ENCODE measurements at regions not wholly inside any gene's neighbourhood (a gene's known extent, or its start where the extent isn't known, plus 50 kb on each side); places are given as distances from the start of the nearest gene placed in this dataset.

DNA sequence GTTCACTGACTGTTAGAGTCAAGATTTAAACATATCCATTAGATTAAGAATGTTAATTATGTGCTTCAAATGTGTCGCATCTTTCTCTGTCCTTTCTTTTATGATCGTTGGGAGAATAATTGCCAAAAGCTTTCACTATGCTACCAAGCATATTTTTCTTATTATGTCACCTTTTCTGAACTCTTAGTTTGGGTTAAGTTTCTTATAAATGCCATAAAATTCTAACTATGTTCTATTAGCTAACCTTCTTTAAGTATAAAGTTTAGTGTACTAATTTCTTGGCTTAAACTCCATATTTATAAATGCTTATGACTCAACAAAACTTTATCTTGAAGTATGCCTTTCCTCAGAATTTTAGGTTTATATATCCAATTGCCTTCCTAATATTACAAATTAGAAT is 1759.4 kb downstream of the PCDH9 start:
- 16% methylated on average over 2 of the region's 2 CpGs for whole genome bisulfite sequencing (ENCODE audit: low lambda C conversion rate)
- H3K4me1 ChIP-seq (ENCODE audit: insufficient read depth, low read length): no peaks in the 10 kb centered on the region
- no peak overlapping the region for H3K27ac ChIP-seq (ENCODE audit: extremely low read length, insufficient read depth, low read length)
- no peak for DNase-seq (ENCODE audit: low spot score)
- no peak overlapping the region for H2AFZ ChIP-seq (ENCODE audit: low read length)
- no TSS peak for BruUV-seq (replicated peaks)
- ChIA-PET CTCF (ENCODE audit: low intra/inter-chr PET ratio, low total read pairs) (no interaction called here), POLR2A (no interaction called here)
- intact Hi-C loops (cut with micrococcal nuclease; ENCODE audit: unreplicated experiment): no loop called here
- no peaks in the 10 kb centered on the region for H3K9me3 ChIP-seq (ENCODE audit: low read length)
- H3K79me2 ChIP-seq (ENCODE audit: insufficient read depth, low read length): no peaks in the 10 kb centered on the region
- no peak for ATAC-seq
- no peaks in the 10 kb centered on the region for H3K36me3 ChIP-seq (replicated peaks in 1 of 2; ENCODE audit: control insufficient read depth in 1 of 2, insufficient read depth in 2 of 2, low read length in 2 of 2)
- H3K4me2 ChIP-seq (ENCODE audit: low read depth, low read length): no peak overlapping the region
- in situ Hi-C loops (cut with HindIII; ENCODE audit: extremely low pct_ligation_motif_present, low pct_unique_long_range_greater_than_20kb): no loop called here
- H4K20me1 ChIP-seq (ENCODE audit: insufficient read depth, low read length): no peaks in the 10 kb centered on the region
- H3K9ac ChIP-seq (ENCODE audit: insufficient read depth, low read depth, low read length): no peak overlapping the region
- FAIRE-seq: no peak
- no peak overlapping the region for H3K4me3 ChIP-seq (replicated peaks in 1 of 3; ENCODE audit: insufficient read depth in 1 of 3, low read depth in 2 of 3, low read length in 3 of 3)
- H3K27me3 ChIP-seq (ENCODE audit: control insufficient read depth in 1 of 2, insufficient read depth in 2 of 2, low read length in 2 of 2): no peaks in the 10 kb centered on the region
- no peak for TF ChIP-seq JUND (CRISPR knock-in tag; IDR thresholded peaks at IDR 0.05)
- TF ChIP-seq ZBTB46 (CRISPR knock-in tag; IDR thresholded peaks at IDR 0.05; ENCODE audit: borderline replicate concordance): no peak
- TF ChIP-seq, protein P1, sequence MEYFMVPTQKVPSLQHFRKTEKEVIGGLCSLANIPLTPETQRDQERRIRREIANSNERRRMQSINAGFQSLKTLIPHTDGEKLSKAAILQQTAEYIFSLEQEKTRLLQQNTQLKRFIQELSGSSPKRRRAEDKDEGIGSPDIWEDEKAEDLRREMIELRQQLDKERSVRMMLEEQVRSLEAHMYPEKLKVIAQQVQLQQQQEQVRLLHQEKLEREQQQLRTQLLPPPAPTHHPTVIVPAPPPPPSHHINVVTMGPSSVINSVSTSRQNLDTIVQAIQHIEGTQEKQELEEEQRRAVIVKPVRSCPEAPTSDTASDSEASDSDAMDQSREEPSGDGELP (IDR thresholded peaks at IDR 0.05; ENCODE audit: borderline replicate concordance, low read depth): no peak
- TF ChIP-seq ATRX (CRISPR knock-in tag; IDR thresholded peaks at IDR 0.05; ENCODE audit: borderline replicate concordance): no peak
- TF ChIP-seq ZNF431 (CRISPR knock-in tag; IDR thresholded peaks at IDR 0.05; ENCODE audit: borderline replicate concordance, low read depth): no peak
- no peak for TF ChIP-seq PRDM10 (CRISPR knock-in tag; IDR thresholded peaks at IDR 0.05; ENCODE audit: low read depth)
- TF ChIP-seq AGO2 (optimal IDR thresholded peaks at IDR 0.05; ENCODE audit: low read depth, low read length): no peak
- TF ChIP-seq, protein P2, sequence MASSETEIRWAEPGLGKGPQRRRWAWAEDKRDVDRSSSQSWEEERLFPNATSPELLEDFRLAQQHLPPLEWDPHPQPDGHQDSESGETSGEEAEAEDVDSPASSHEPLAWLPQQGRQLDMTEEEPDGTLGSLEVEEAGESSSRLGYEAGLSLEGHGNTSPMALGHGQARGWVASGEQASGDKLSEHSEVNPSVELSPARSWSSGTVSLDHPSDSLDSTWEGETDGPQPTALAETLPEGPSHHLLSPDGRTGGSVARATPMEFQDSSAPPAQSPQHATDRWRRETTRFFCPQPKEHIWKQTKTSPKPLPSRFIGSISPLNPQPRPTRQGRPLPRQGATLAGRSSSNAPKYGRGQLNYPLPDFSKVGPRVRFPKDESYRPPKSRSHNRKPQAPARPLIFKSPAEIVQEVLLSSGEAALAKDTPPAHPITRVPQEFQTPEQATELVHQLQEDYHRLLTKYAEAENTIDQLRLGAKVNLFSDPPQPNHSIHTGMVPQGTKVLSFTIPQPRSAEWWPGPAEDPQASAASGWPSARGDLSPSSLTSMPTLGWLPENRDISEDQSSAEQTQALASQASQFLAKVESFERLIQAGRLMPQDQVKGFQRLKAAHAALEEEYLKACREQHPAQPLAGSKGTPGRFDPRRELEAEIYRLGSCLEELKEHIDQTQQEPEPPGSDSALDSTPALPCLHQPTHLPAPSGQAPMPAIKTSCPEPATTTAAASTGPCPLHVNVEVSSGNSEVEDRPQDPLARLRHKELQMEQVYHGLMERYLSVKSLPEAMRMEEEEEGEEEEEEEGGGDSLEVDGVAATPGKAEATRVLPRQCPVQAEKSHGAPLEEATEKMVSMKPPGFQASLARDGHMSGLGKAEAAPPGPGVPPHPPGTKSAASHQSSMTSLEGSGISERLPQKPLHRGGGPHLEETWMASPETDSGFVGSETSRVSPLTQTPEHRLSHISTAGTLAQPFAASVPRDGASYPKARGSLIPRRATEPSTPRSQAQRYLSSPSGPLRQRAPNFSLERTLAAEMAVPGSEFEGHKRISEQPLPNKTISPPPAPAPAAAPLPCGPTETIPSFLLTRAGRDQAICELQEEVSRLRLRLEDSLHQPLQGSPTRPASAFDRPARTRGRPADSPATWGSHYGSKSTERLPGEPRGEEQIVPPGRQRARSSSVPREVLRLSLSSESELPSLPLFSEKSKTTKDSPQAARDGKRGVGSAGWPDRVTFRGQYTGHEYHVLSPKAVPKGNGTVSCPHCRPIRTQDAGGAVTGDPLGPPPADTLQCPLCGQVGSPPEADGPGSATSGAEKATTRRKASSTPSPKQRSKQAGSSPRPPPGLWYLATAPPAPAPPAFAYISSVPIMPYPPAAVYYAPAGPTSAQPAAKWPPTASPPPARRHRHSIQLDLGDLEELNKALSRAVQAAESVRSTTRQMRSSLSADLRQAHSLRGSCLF (CRISPR knock-in tag; IDR thresholded peaks at IDR 0.05; ENCODE audit: borderline replicate concordance): no peak
- TF ChIP-seq SRY (CRISPR knock-in tag; IDR thresholded peaks at IDR 0.05): no peak
- TF ChIP-seq, protein P3, sequence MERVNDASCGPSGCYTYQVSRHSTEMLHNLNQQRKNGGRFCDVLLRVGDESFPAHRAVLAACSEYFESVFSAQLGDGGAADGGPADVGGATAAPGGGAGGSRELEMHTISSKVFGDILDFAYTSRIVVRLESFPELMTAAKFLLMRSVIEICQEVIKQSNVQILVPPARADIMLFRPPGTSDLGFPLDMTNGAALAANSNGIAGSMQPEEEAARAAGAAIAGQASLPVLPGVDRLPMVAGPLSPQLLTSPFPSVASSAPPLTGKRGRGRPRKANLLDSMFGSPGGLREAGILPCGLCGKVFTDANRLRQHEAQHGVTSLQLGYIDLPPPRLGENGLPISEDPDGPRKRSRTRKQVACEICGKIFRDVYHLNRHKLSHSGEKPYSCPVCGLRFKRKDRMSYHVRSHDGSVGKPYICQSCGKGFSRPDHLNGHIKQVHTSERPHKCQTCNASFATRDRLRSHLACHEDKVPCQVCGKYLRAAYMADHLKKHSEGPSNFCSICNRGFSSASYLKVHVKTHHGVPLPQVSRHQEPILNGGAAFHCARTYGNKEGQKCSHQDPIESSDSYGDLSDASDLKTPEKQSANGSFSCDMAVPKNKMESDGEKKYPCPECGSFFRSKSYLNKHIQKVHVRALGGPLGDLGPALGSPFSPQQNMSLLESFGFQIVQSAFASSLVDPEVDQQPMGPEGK (CRISPR knock-in tag; IDR thresholded peaks at IDR 0.05): no peak
- TF ChIP-seq ZIK1 (CRISPR knock-in tag; IDR thresholded peaks at IDR 0.05; ENCODE audit: borderline replicate concordance, low read depth): no peak
